ENCODE measurements at regions not wholly inside any gene's neighbourhood (a gene's known extent, or its start where the extent isn't known, plus 50 kb on each side); places are given as distances from the start of the nearest gene placed in this dataset.
"Not testable (repeated sequence)": the region's sequence is repeated elsewhere in the genome, so short reads cannot be mapped to it uniquely, and the experiment has no call there.

GRCh38 chr7:119896386-119896785, 376.6 kb upstream of the KCND2 start:
- no peaks in the 10 kb centered on the region for H3K4me1 Mint-ChIP-seq

GRCh38 chr7:119900996-119901672, 371.8 kb upstream of the KCND2 start:
- no peaks in the 10 kb centered on the region for H3K36me3 Mint-ChIP-seq (ENCODE audit: low read depth)
- no peaks in the 10 kb centered on the region for H3K9me3 ChIP-seq (ENCODE audit: control insufficient read depth, low read length, poor library complexity, severe bottlenecking)
- no peaks in the 10 kb centered on the region for H3K27me3 Mint-ChIP-seq
- H3K4me3 Mint-ChIP-seq = no peak overlapping the region
- H3K4me1 Mint-ChIP-seq = no peaks in the 10 kb centered on the region
- DNase-seq (no peak), ATAC-seq (no peak)
- no peak overlapping the region for H3K27ac Mint-ChIP-seq

More at GRCh38 chr7:119896386-119896785, 376.6 kb upstream of the KCND2 start:
- ATAC-seq (no peak), DNase-seq (no peak)
- Mint-ChIP-seq H3K27ac (no peak overlapping the region), H3K4me3 (no peak overlapping the region), H3K36me3 (ENCODE audit: low read depth) (no peaks in the 10 kb centered on the region), H3K27me3 (no peaks in the 10 kb centered on the region)
- H3K9me3 ChIP-seq (ENCODE audit: control insufficient read depth, low read length, poor library complexity, severe bottlenecking) = no peaks in the 10 kb centered on the region

- H3K9me3 ChIP-seq (ENCODE audit: control insufficient read depth, low read length, poor library complexity, severe bottlenecking) = no peaks in the 10 kb centered on the region
- no peak overlapping the region for H3K4me3 Mint-ChIP-seq
Observed at GRCh38 chr7:119903085-119903484, 369.9 kb upstream of the KCND2 start.

GRCh38 chr7:119905495-119905894, 367.5 kb upstream of the KCND2 start:
- no peaks in the 10 kb centered on the region for H3K36me3 Mint-ChIP-seq (ENCODE audit: low read depth)
- no peaks in the 10 kb centered on the region for H3K4me1 Mint-ChIP-seq
- no peaks in the 10 kb centered on the region for H3K9me3 ChIP-seq (ENCODE audit: control insufficient read depth, low read length, poor library complexity, severe bottlenecking)

More at GRCh38 chr7:119903085-119903484, 369.9 kb upstream of the KCND2 start:
- Mint-ChIP-seq H3K27me3 (no peaks in the 10 kb centered on the region), H3K27ac (no peak overlapping the region), H3K4me1 (no peaks in the 10 kb centered on the region), H3K36me3 (ENCODE audit: low read depth) (no peaks in the 10 kb centered on the region)
- DNase-seq = no peak
- ATAC-seq = no peak

GRCh38 chr7:119908948-119909347, 364.0 kb upstream of the KCND2 start:
- ATAC-seq (no peak), DNase-seq (no peak)
- H3K9me3 ChIP-seq (ENCODE audit: control insufficient read depth, low read length, poor library complexity, severe bottlenecking) = no peaks in the 10 kb centered on the region
- Mint-ChIP-seq H3K36me3 (ENCODE audit: low read depth) (no peaks in the 10 kb centered on the region), H3K27ac (no peak overlapping the region), H3K4me3 (no peak overlapping the region), H3K27me3 (no peaks in the 10 kb centered on the region), H3K4me1 (no peaks in the 10 kb centered on the region)

More at GRCh38 chr7:119905495-119905894, 367.5 kb upstream of the KCND2 start:
- no peak for ATAC-seq
- Mint-ChIP-seq H3K27me3 (no peaks in the 10 kb centered on the region), H3K27ac (no peak overlapping the region), H3K4me3 (no peak overlapping the region)
- DNase-seq = no peak

- not testable (repeated sequence) for H3K27ac Mint-ChIP-seq; H3K4me3 Mint-ChIP-seq; H3K27me3 Mint-ChIP-seq; ATAC-seq; H3K9me3 ChIP-seq (ENCODE audit: control insufficient read depth, low read length, poor library complexity, severe bottlenecking); DNase-seq; H3K36me3 Mint-ChIP-seq (ENCODE audit: low read depth); H3K4me1 Mint-ChIP-seq
Observed at GRCh38 chr7:119914119-119914518, 358.9 kb upstream of the KCND2 start.

- H3K4me1 Mint-ChIP-seq = no peaks in the 10 kb centered on the region
- ATAC-seq (no peak), DNase-seq (no peak)
- H3K27me3 Mint-ChIP-seq = no peaks in the 10 kb centered on the region
- H3K4me3 Mint-ChIP-seq = no peak overlapping the region
- no peak overlapping the region for H3K27ac Mint-ChIP-seq
- H3K36me3 Mint-ChIP-seq (ENCODE audit: low read depth) = no peaks in the 10 kb centered on the region
- H3K9me3 ChIP-seq (ENCODE audit: control insufficient read depth, low read length, poor library complexity, severe bottlenecking) = no peaks in the 10 kb centered on the region
Observed at GRCh38 chr7:119916501-119916900, 356.5 kb upstream of the KCND2 start.

GRCh38 chr7:119918185-119918584, 354.8 kb upstream of the KCND2 start:
- ATAC-seq (no peak), DNase-seq (no peak)
- Mint-ChIP-seq H3K4me1 (no peaks in the 10 kb centered on the region), H3K27ac (no peak overlapping the region), H3K27me3 (no peaks in the 10 kb centered on the region), H3K36me3 (ENCODE audit: low read depth) (no peaks in the 10 kb centered on the region), H3K4me3 (no peak overlapping the region)
- H3K9me3 ChIP-seq (ENCODE audit: control insufficient read depth, low read length, poor library complexity, severe bottlenecking) = no peaks in the 10 kb centered on the region

GRCh38 chr7:119919986-119920385, 353.0 kb upstream of the KCND2 start:
- ATAC-seq = no peak

GRCh38 chr7:119925581-119926289, 347.2 kb upstream of the KCND2 start:
- Mint-ChIP-seq H3K4me3 (no peak overlapping the region), H3K27me3 (no peaks in the 10 kb centered on the region), H3K4me1 (no peaks in the 10 kb centered on the region), H3K27ac (no peak overlapping the region), H3K36me3 (ENCODE audit: low read depth) (no peaks in the 10 kb centered on the region)
- DNase-seq (no peak), ATAC-seq (no peak)
- no peaks in the 10 kb centered on the region for H3K9me3 ChIP-seq (ENCODE audit: control insufficient read depth, low read length, poor library complexity, severe bottlenecking)

More at GRCh38 chr7:119919986-119920385, 353.0 kb upstream of the KCND2 start:
- H3K9me3 ChIP-seq (ENCODE audit: control insufficient read depth, low read length, poor library complexity, severe bottlenecking) = no peaks in the 10 kb centered on the region
- Mint-ChIP-seq H3K4me1 (no peaks in the 10 kb centered on the region), H3K36me3 (ENCODE audit: low read depth) (no peaks in the 10 kb centered on the region), H3K27me3 (no peaks in the 10 kb centered on the region), H3K4me3 (no peak overlapping the region), H3K27ac (no peak overlapping the region)
- no peak for DNase-seq

GRCh38 chr7:119929891-119930290, 343.1 kb upstream of the KCND2 start:
- H3K4me3 Mint-ChIP-seq = no peak overlapping the region
- H3K9me3 ChIP-seq (ENCODE audit: control insufficient read depth, low read length, poor library complexity, severe bottlenecking) = no peaks in the 10 kb centered on the region
- no peaks in the 10 kb centered on the region for H3K36me3 Mint-ChIP-seq (ENCODE audit: low read depth)
- no peak overlapping the region for H3K27ac Mint-ChIP-seq
- ATAC-seq (no peak), DNase-seq (no peak)
- no peaks in the 10 kb centered on the region for H3K27me3 Mint-ChIP-seq
- H3K4me1 Mint-ChIP-seq = no peaks in the 10 kb centered on the region

GRCh38 chr7:119931230-119931824, 341.6 kb upstream of the KCND2 start:
- Mint-ChIP-seq H3K27ac (no peak overlapping the region), H3K27me3 (no peaks in the 10 kb centered on the region), H3K36me3 (ENCODE audit: low read depth) (no peaks in the 10 kb centered on the region), H3K4me3 (no peak overlapping the region), H3K4me1 (no peaks in the 10 kb centered on the region)
- DNase-seq = no peak
- no peak for ATAC-seq
- no peaks in the 10 kb centered on the region for H3K9me3 ChIP-seq (ENCODE audit: control insufficient read depth, low read length, poor library complexity, severe bottlenecking)

GRCh38 chr7:119935418-119936025, 337.5 kb upstream of the KCND2 start:
- no peaks in the 10 kb centered on the region for H3K9me3 ChIP-seq (ENCODE audit: control insufficient read depth, low read length, poor library complexity, severe bottlenecking)
- Mint-ChIP-seq H3K4me1 (no peaks in the 10 kb centered on the region), H3K27ac (no peak overlapping the region), H3K36me3 (ENCODE audit: low read depth) (no peaks in the 10 kb centered on the region), H3K4me3 (no peak overlapping the region), H3K27me3 (no peaks in the 10 kb centered on the region)
- DNase-seq (no peak), ATAC-seq (no peak)

Measured in T-helper 17 cell (primary cell).